Kidney (tissue), 13 donors: ENCODE measurements at regions not wholly inside any gene's neighbourhood (a gene's known extent, or its start where the extent isn't known, plus 50 kb on each side); places are given as distances from the start of the nearest gene placed in this dataset.
"Not testable (repeated sequence)": the region's sequence is repeated elsewhere in the genome, so short reads cannot be mapped to it uniquely, and the experiment has no call there.

ENCODE experiments used
- DNase-seq, 5 donors: peaks; one replicate each; pipeline ENCODE4 v3.0.0-alpha.2; 2013 to 2020
- FAIRE-seq: peaks from 2 replicates; lab custom pipeline; 2012; peaks lifted over from hg19 to GRCh38; lab: Jason Lieb, UNC
- H3K27ac ChIP-seq, 2 donors: one replicate each; pipeline ENCODE4 v1.7.0; 2013; ENCODE audit warnings: low read depth in 2 of 2, low read length in 2 of 2, inconsistent platforms in 1 of 2
- H3K27me3 ChIP-seq: one replicate; pipeline ENCODE4 v1.7.1; 2013; ENCODE audit warnings: low read length, inconsistent platforms; ENCODE audit not compliant: control insufficient read depth, insufficient read depth
- H3K36me3 ChIP-seq, 3 donors: one replicate each; pipeline versions ENCODE4 v1.7.0 to v1.7.1; 2013; ENCODE audit warnings: low read length in 3 of 3, control low read depth in 1 of 3, inconsistent platforms in 1 of 3; ENCODE audit not compliant: insufficient read depth in 3 of 3, control insufficient read depth in 2 of 3
- H3K4me1 ChIP-seq, 3 donors: one replicate each; pipeline versions ENCODE4 v1.7.0 to v1.7.1; 2013; ENCODE audit warnings: low read length in 3 of 3, inconsistent platforms in 1 of 3, low read depth in 1 of 3; ENCODE audit not compliant: control insufficient read depth in 2 of 3, insufficient read depth in 2 of 3
- H3K4me3 ChIP-seq, 3 donors: one replicate each; pipeline versions ENCODE4 v1.7.0 to v1.8.1; 2013; ENCODE audit warnings: low read length in 3 of 3, control low read depth in 1 of 3, inconsistent platforms in 1 of 3
- H3K9ac ChIP-seq, 3 donors: one replicate each; pipeline versions ENCODE4 v1.7.0 to v1.7.1; 2013; ENCODE audit warnings: low read length in 3 of 3, control low read depth in 1 of 3, inconsistent platforms in 1 of 3
- H3K9me3 ChIP-seq, 3 donors: one replicate each; pipeline versions ENCODE4 v1.7.0 to v1.7.1; 2013; ENCODE audit warnings: low read length in 3 of 3, control low read depth in 1 of 3, inconsistent platforms in 1 of 3; ENCODE audit not compliant: control insufficient read depth in 2 of 3, insufficient read depth in 1 of 3
- intact Hi-C: fragments of 100-400 bp; cut with DNase I; formaldehyde crosslinking; loops from one replicate; pipeline ENCODE4 v1.11.1; 2022
- TF ChIP-seq, protein P1 (sequence below): IDR thresholded peaks from 3 replicates; pipeline ENCODE4 v1.5.1; 2012; ENCODE audit warnings: mild to moderate bottlenecking, moderate library complexity, borderline replicate concordance; ENCODE audit not compliant: insufficient read depth; ENCODE audit errors: extremely low read depth
- donor health status: control.
- donor health status: control.
- donor health status: control.
- donor health status: control.
- donor health status: control.
- donor health status: DM: yes; HTN: yes; CAD: no.
- donor health status: Normal renal cell carcinoma (clear cell type).

DNA sequence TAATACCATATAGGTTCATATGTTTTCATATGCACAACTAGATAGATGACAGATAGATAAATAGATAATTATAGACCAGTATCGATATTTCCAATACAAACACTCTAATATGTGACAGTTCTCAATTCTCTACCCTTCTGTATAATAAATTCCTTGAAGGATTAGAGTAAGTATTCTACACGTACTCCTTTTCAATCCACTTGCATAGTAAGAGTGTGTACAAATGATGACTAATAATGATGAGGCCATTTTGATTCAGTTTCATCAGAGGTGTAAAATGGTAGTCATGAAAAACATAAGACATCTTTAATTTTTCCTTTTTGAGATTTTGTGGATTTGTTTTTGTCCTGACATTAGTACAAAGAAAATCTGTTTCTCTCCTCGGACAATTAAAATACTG, 188.3 kb upstream of the WSB1 start:
- Histone ChIP-seq H3K27me3 (no peaks in the 10 kb centered on the region), H3K9ac (no peak overlapping the region), H3K36me3 (no peaks in the 10 kb centered on the region), H3K4me1 (no peaks in the 10 kb centered on the region), H3K27ac (no peak overlapping the region), H3K9me3 (no peaks in the 10 kb centered on the region), H3K4me3 (no peak overlapping the region)
- FAIRE-seq (no peak), DNase-seq (no peak)
- TF ChIP-seq, protein P1, sequence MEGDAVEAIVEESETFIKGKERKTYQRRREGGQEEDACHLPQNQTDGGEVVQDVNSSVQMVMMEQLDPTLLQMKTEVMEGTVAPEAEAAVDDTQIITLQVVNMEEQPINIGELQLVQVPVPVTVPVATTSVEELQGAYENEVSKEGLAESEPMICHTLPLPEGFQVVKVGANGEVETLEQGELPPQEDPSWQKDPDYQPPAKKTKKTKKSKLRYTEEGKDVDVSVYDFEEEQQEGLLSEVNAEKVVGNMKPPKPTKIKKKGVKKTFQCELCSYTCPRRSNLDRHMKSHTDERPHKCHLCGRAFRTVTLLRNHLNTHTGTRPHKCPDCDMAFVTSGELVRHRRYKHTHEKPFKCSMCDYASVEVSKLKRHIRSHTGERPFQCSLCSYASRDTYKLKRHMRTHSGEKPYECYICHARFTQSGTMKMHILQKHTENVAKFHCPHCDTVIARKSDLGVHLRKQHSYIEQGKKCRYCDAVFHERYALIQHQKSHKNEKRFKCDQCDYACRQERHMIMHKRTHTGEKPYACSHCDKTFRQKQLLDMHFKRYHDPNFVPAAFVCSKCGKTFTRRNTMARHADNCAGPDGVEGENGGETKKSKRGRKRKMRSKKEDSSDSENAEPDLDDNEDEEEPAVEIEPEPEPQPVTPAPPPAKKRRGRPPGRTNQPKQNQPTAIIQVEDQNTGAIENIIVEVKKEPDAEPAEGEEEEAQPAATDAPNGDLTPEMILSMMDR, result no peak
- intact Hi-C loops, result no loop called here

DNA sequence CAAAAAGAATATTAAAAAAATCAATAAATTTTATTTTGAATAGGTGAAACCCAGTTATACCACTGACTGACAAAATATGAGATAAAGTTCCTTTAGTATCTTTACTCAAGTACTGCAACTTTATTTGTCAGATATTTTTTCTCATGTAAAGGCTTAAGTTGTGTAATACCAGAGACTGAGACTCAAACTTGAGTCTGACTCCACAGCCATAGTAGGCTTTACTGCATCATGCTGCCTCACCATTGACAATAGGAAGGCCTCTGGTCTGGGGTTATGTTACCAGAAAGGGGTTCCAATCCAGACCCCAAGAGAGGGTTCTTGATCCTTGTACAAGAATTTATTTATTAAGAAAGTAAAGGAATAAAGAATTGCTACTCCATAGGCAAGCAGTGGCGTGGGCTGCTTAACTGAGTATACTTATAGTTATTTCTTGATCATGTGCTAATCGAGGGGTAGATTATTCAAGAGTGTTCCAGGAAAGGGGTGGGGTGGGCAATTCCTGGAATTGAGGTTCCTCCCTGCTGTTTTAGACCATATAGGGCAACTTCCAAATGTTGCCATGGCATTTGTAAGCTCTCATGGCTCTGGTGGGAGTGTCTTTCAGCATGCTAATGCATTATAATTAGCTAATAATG, 187.4 kb upstream of the WSB1 start:
- no peaks in the 10 kb centered on the region for H3K4me1 ChIP-seq
- H3K9ac ChIP-seq, result no peak overlapping the region
- FAIRE-seq (no peak), DNase-seq (no peak)
- TF ChIP-seq, protein P1, result no peak
- intact Hi-C loops, result no loop called here
- H3K27me3 ChIP-seq, result no peaks in the 10 kb centered on the region
- H3K9me3 ChIP-seq, result no peaks in the 10 kb centered on the region
- H3K4me3 ChIP-seq, result no peak overlapping the region
- no peaks in the 10 kb centered on the region for H3K36me3 ChIP-seq
- no peak overlapping the region for H3K27ac ChIP-seq

DNA sequence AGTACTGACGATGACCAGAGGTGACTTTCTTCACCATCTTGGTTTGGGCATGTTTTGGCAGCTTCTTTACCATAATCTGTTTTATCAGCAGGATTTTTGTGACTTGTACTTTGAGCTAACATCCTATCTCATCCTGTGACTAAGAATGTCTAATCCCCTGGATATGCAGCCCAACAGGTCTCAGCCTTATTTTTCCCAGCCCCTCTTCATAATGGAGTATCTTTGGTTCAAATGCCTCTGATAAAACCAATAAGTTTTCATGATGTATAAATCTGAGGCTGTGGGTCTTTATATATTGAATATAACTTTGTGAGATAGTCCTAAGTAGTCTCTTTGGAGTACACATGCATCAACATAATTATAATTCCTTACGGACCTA, 186.9 kb upstream of the WSB1 start:
- Histone ChIP-seq H3K4me1 (no peaks in the 10 kb centered on the region), H3K9me3 (no peaks in the 10 kb centered on the region), H3K9ac (no peak overlapping the region), H3K27me3 (no peaks in the 10 kb centered on the region), H3K36me3 (no peaks in the 10 kb centered on the region), H3K4me3 (no peak overlapping the region), H3K27ac (no peak overlapping the region)
- no peak for FAIRE-seq
- no peak for DNase-seq
- intact Hi-C loops, result no loop called here
- TF ChIP-seq, protein P1, result no peak

DNA sequence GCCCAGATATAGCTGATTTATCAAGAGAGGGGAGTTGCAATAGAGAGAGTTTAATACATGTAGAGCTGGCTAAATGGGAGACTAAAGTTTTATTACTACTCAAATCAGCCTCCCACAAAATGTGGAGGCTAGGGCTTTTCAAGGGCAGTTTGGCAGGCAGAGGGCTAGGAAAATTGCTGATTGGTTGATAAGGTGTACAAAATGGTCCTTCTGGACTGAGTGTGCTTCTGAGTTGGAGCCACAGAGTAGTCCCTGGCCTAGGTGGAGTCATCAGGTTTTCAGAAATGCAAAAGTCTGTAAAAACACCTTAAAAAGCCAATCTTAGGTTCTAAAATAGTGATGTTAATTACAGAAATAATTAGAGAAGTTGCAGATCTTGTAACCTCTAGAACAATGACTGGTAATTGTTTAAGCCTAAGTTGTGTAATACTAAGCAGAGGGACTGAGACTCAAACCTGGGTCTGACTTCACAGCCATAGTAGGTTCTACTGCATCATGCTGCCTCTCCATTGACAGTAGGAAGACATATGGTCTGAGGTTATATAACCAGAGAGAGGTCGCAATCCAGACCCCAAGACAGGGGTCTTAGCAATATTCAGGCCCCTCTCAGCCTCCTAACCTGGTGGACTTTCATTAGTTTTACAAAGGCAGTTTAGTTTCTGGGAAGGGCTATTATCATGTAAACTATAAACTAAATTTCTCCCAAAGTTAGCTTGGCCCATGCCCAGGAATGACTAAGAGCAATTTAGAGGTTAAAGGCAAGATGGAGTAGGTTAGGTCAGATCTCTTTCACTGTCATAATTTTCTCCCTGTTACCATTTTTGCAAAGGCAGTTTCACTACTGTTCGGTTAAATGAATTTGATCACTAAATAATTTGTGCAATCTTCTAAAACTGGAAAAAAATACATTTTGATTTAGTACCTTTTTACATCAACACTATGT, 186.3 kb upstream of the WSB1 start:
- H3K27ac ChIP-seq, H3K9ac ChIP-seq, H3K9me3 ChIP-seq, DNase-seq, H3K4me3 ChIP-seq, H3K4me1 ChIP-seq, H3K36me3 ChIP-seq, H3K27me3 ChIP-seq, intact Hi-C loops: not testable (repeated sequence)
- peak; percentile 83 for FAIRE-seq
